OCI-LY3 (cell line): ENCODE measurements at regions not wholly inside any gene's neighbourhood (a gene's known extent, or its start where the extent isn't known, plus 50 kb on each side); places are given as distances from the start of the nearest gene placed in this dataset.
"Not testable (repeated sequence)": the region's sequence is repeated elsewhere in the genome, so short reads cannot be mapped to it uniquely, and the experiment has no call there.

Experiments
- H2AFZ ChIP-seq: fragments of 200-600, 300-600 bp; shearing (Covaris generic); 2 replicates; pipeline ENCODE4 v1.6.0; 2014; ENCODE audit warnings: antibody characterized with exemption, low read depth, low read length
- H3K27ac ChIP-seq: fragments of 200-600, 300-600 bp; sonication (generic); 2 replicates; pipeline ENCODE4 v1.5.1; 2014; ENCODE audit warnings: mild to moderate bottlenecking, low read length, moderate library complexity, mixed read lengths
- H3K27me3 ChIP-seq: fragments of 200-600, 300-600 bp; sonication (generic); 2 replicates; pipeline ENCODE4 v1.6.1; 2014; ENCODE audit warnings: low read depth, low read length, mixed read lengths
- H3K36me3 ChIP-seq: fragments of 200-600, 300-600 bp; sonication (generic); replicated peaks from 2 replicates; pipeline ENCODE3; 2014; ENCODE audit warnings: low read depth, low read length, mixed read lengths
- H3K4me1 ChIP-seq: fragments of 300-600, 200-600 bp; sonication (generic); 2 replicates; pipeline ENCODE4 v1.6.1; 2014; ENCODE audit warnings: low read length, mixed read lengths
- H3K4me2 ChIP-seq: fragments of 200-600, 300-600 bp; sonication (generic); 2 replicates; pipeline ENCODE4 v1.6.1; 2014; ENCODE audit warnings: low read length, mixed read lengths
- H3K4me3 ChIP-seq: fragments of 300-600, 200-600 bp; sonication (generic); 2 replicates; pipeline ENCODE4 v1.5.1; 2014; ENCODE audit warnings: antibody characterized with exemption, mild to moderate bottlenecking, low read length, moderate library complexity
- H3K79me2 ChIP-seq: fragments of 300-600, 200-600 bp; shearing (Covaris generic); 2 replicates; pipeline ENCODE4 v1.6.1; 2014; ENCODE audit warnings: mild to moderate bottlenecking, low read length, mixed read lengths
- H3K9ac ChIP-seq: fragments of 300-600, 200-600 bp; shearing (Covaris generic); 2 replicates; pipeline ENCODE4 v1.6.0; 2014; ENCODE audit warnings: mild to moderate bottlenecking, low read length, moderate library complexity
- H3K9me3 ChIP-seq: fragments of 200-600, 300-600 bp; shearing (Covaris generic); 2 replicates; pipeline ENCODE4 v1.6.1; 2014; ENCODE audit warnings: low read length, mixed read lengths; ENCODE audit not compliant: insufficient read depth
- H4K20me1 ChIP-seq: fragments of 200-600, 300-600 bp; sonication (generic); 2 replicates; pipeline ENCODE4 v1.6.1; 2016; ENCODE audit warnings: low read length, mixed read lengths; ENCODE audit not compliant: insufficient read depth
- CTCF ChIP-seq: fragments of 200-600, 300-600 bp; sonication (generic); IDR thresholded peaks from 2 replicates; pipeline ENCODE4 v1.5.1; 2014; ENCODE audit warnings: antibody characterized with exemption, low read length, low read depth
- EZH2phosphoT487 ChIP-seq: fragments of 200-600 bp; shearing (Covaris generic); IDR thresholded peaks from 2 replicates; pipeline ENCODE4 v1.6.1; 2018; ENCODE audit warnings: antibody characterized with exemption, mixed run types, low read depth

DNA sequence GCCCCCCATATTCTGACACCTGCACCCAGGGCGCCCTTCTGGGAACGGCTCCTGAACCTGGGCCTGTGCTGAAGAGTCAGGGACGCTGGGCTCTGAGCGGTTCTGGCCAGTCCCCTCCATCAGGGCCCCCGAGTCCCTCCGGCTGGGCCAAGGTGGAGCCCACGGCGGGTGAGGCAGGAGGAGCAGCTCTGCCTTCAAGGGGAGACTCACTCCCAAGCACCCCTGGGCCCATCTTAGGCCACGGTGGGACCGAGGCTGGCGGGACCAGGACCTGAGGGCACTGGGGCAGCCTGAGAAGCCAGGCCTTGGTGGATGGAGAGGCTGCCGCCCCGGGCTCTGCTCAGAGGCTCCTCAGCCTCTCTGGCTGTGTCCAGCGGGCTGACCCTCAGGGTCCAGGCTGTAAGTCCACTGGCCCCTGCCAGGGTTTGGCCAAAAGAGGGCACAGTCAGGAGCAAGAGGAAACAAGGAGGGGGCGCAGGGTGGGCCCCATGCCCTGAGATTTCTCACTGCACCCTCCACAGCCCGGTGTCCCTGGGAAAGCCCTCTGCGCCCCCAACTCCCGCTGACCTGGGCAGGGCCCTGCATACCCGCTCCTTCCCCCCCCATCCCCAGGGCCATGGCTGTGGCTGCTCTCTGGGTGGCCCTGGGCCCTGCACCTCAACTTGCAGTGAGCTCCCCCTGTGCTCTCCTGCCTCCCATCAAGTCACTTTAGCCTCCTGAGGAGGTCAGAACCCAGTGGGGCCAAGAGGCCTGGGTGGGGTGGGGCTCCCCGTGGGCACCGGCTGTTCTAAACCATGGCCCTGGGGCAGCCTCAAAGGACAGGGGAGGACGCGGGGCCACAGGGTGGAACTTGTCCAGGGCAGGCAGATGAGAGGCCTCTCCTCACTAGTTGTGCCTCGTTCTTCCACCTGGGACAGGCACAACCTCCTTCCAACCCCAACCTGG, 266.4 kb upstream of the SFSWAP start:
- H2AFZ ChIP-seq: no peak overlapping the region
- H3K27me3 ChIP-seq: no peaks in the 10 kb centered on the region
- no peaks in the 10 kb centered on the region for H4K20me1 ChIP-seq
- peak overlapping the region; percentile 60; the same call in 1 of the 2 replicates for H3K9ac ChIP-seq
- peaks cover 20% of the 10 kb centered on the region for H3K4me1 ChIP-seq
- no peak overlapping the region for H3K4me3 ChIP-seq
- H3K27ac ChIP-seq: peak overlapping the region; percentile 70
- H3K4me2 ChIP-seq: peak overlapping the region; percentile 33
- H3K9me3 ChIP-seq: no peaks in the 10 kb centered on the region
- H3K79me2 ChIP-seq: no peaks in the 10 kb centered on the region
- no peaks in the 10 kb centered on the region for H3K36me3 ChIP-seq
- TF ChIP-seq CTCF: no peak
- no peak for TF ChIP-seq EZH2phosphoT487

DNA sequence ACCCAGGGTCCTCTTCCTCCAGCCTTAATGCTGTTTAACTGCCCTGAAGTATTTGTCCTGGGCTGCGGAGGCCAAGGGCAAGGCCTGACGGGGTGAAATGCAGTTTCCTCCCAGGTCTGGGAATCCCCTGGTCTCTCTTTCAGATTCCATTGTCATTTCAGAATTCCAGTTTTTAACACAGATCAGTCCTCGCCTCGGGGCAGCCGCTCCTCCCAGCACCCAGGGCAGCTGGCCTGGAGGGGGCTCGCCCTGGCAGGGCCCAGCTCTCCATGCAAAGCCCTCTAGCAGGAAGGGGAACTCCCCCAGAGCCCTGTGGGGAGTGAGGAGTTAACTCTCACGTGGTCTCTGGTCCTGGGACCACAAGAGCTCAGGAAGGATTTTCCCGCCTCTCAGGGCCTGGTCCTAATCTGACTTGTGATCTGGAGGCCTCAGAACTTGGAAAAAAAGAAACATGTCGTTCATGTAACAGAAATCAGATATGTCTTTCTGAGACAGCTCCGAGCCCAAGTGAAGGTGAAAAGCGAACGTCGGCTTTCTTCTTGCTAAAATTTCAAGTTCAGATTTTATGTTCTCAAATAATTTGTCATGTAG, 265.6 kb upstream of the SFSWAP start:
- peak overlapping the region; percentile 60; the same call in 1 of the 2 replicates for H3K9ac ChIP-seq
- peaks cover 20% of the 10 kb centered on the region for H3K4me1 ChIP-seq
- H3K27me3 ChIP-seq: no peaks in the 10 kb centered on the region

DNA sequence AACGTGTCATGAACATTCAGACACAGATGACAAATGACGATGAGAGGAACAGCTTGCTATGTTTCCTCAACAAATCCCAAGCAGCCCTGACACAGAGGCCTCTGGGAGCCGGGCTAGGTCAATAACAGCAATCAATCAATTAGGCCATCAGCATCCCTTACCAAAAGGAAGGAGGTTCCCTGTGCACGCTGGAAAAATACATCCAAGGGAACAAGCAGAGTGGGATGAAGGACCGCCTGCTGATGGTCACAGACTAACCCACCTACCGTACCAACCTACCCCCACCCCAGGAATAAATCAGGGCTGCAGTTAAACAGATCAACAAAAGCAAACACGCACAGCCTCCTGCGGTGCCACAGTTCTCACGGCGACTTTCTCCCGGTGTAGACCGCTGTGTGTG, 265.1 kb upstream of the SFSWAP start:
- Histone ChIP-seq H3K4me3 (no peak overlapping the region), H2AFZ (no peak overlapping the region), H3K9ac (no peak overlapping the region), H4K20me1 (no peaks in the 10 kb centered on the region), H3K27me3 (no peaks in the 10 kb centered on the region), H3K4me2 (0 out of 2 replicates have a peak overlapping the region, but pooled peaks have one; percentile 24), H3K36me3 (no peaks in the 10 kb centered on the region), H3K79me2 (no peaks in the 10 kb centered on the region), H3K27ac (peak overlapping the region; percentile 70), H3K9me3 (no peaks in the 10 kb centered on the region), H3K4me1 (peaks cover 20% of the 10 kb centered on the region)
- no peak for TF ChIP-seq EZH2phosphoT487
- TF ChIP-seq CTCF: no peak

More for the DNA sequence above, 265.6 kb upstream of the SFSWAP start:
- Histone ChIP-seq H3K9me3 (no peaks in the 10 kb centered on the region), H3K4me2 (peak overlapping the region; percentile 33), H3K79me2 (no peaks in the 10 kb centered on the region), H3K4me3 (no peak overlapping the region), H3K36me3 (no peaks in the 10 kb centered on the region), H3K27ac (peak overlapping the region; percentile 70), H2AFZ (no peak overlapping the region), H4K20me1 (no peaks in the 10 kb centered on the region)
- TF ChIP-seq EZH2phosphoT487 (no peak), CTCF (no peak)

- H3K4me2 ChIP-seq, H3K27ac ChIP-seq, H4K20me1 ChIP-seq, H3K27me3 ChIP-seq, H3K9ac ChIP-seq, H3K36me3 ChIP-seq, H3K4me3 ChIP-seq, H2AFZ ChIP-seq, H3K79me2 ChIP-seq, H3K9me3 ChIP-seq: not testable (repeated sequence)
- peaks cover 25% of the 10 kb centered on the region for H3K4me1 ChIP-seq
Measured at GRCh38 chr12:131447636-131448035, 263.3 kb upstream of the SFSWAP start.
